Right lobe of liver (tissue), 4 donors: ENCODE measurements at regions not wholly inside any gene's neighbourhood (a gene's known extent, or its start where the extent isn't known, plus 50 kb on each side); places are given as distances from the start of the nearest gene placed in this dataset.

ENCODE experiments used
- CTCF ChIP-seq, 4 donors: fragments of 200-600 bp in 3 of 4; fragments of 450-650 bp in 1 of 4; IDR thresholded peaks; one replicate each; pipeline versions ENCODE4 v1.5.1 to v1.8.0; 2016 to 2022; ENCODE audit warnings: antibody characterized with exemption in 4 of 4, mild to moderate bottlenecking in 2 of 4
- POLR2A ChIP-seq: fragments of 450-650 bp; IDR thresholded peaks from one replicate; pipeline ENCODE4 v1.6.1; 2017; ENCODE audit warnings: antibody characterized with exemption, mild to moderate bottlenecking
- donor health status: DM: no; HTN: no; CAD: no.
- donor health status: DM: no; HTN: no; CAD: no.
- donor health status: DM: no; HTN: yes; CAD: no.

GRCh38 chr11:69385144-69385820, 91.3 kb downstream of the MYEOV start:
- TF ChIP-seq CTCF (IDR thresholded peaks at IDR 0.05) (no peak), POLR2A (no peak)
